GM12878 (cell line): ENCODE measurements at regions not wholly inside any gene's neighbourhood (a gene's known extent, or its start where the extent isn't known, plus 50 kb on each side); places are given as distances from the start of the nearest gene placed in this dataset.

ENCODE experiments used
- ATAC-seq: fragments of 200-7000 bp; cut with Tn5 transposase; 3 replicates; pipeline ENCODE4 v1.9.1; 2020; ENCODE audit warnings: mild to moderate bottlenecking, moderate library complexity
- BruUV-seq: library from RNA; stranded (reverse); fragments of 400-500 nt; replicated peaks from 2 replicates; lab custom pipeline; 2021; lab: Mats Ljungman, UMichigan
- CTCF ChIA-PET: fragments of 300-600 bp; sonication (Branson Sonifier 250); formaldehyde crosslinking; extraction: SDS; loops from one replicate; lab custom pipeline; 2021; ENCODE audit warnings: inconsistent platforms; lab: Yijun Ruan, JAX
- POLR2A ChIA-PET: fragments of 350-600 bp; formaldehyde crosslinking; extraction: SDS; loops from one replicate; lab custom pipeline; 2021; ENCODE audit warnings: inconsistent platforms; lab: Charles Lee
- RAD21 ChIA-PET: fragments of 300-600 bp; sonication (Branson Sonifier 250); formaldehyde crosslinking; loops from one replicate; lab custom pipeline; 2023; ENCODE audit warnings: antibody characterized with exemption; ENCODE audit not compliant: unreplicated experiment; lab: Charles Lee
- SMC1A ChIA-PET: fragments of 300-600 bp; sonication (Branson Sonifier 250); formaldehyde crosslinking; loops from one replicate; lab custom pipeline; 2023; ENCODE audit not compliant: unreplicated experiment, uncharacterized antibody; lab: Charles Lee
- DNase-seq: peaks from one replicate; pipeline ENCODE4 v3.0.0-alpha.2; 2011; ENCODE audit warnings: low read depth, low spot score
- FAIRE-seq: peaks from 3 replicates; lab custom pipeline; 2011; peaks lifted over from hg19 to GRCh38; lab: Jason Lieb, UNC
- H2AFZ ChIP-seq: 2 replicates; pipeline ENCODE4 v1.6.0; 2011; ENCODE audit warnings: low read depth, low read length, control low read depth; ENCODE audit not compliant: control insufficient read depth
- H3K27ac ChIP-seq: 2 replicates; pipeline ENCODE4 v1.5.1; 2011; ENCODE audit warnings: control low read depth; ENCODE audit not compliant: control insufficient read depth, insufficient read depth
- H3K27me3 ChIP-seq, 2 experiments: replicated peaks in 1 of 2; 2 replicates each; pipeline versions ENCODE4 v1.6.0 to v1.6.1; 2011; ENCODE audit warnings: low read length in 1 of 2; ENCODE audit not compliant: control insufficient read depth in 2 of 2, insufficient read depth in 2 of 2
- H3K36me3 ChIP-seq, 2 experiments: 2 replicates each; pipeline ENCODE4 v1.5.1; 2011; ENCODE audit warnings: low read length in 1 of 2; ENCODE audit not compliant: control insufficient read depth in 2 of 2, insufficient read depth in 2 of 2
- H3K4me1 ChIP-seq: 2 replicates; pipeline ENCODE4 v1.6.1; 2011; ENCODE audit warnings: mild to moderate bottlenecking, low read length, moderate library complexity, mixed read lengths; ENCODE audit not compliant: control insufficient read depth, insufficient read depth
- H3K4me2 ChIP-seq: 2 replicates; pipeline ENCODE4 v1.6.0; 2011; ENCODE audit warnings: control low read depth; ENCODE audit not compliant: control insufficient read depth, insufficient read depth
- H3K4me3 ChIP-seq: fragments of 200-600 bp; sonication (generic); 2 replicates; pipeline ENCODE4 v1.5.1; 2016
- H3K79me2 ChIP-seq: 2 replicates; pipeline ENCODE4 v1.6.0; 2011; ENCODE audit warnings: low read length; ENCODE audit not compliant: control insufficient read depth, insufficient read depth
- H3K9ac ChIP-seq: 2 replicates; pipeline ENCODE4 v1.8.0; 2011; ENCODE audit warnings: low read length, control low read depth, mixed read lengths; ENCODE audit not compliant: control insufficient read depth, insufficient read depth
- H3K9me3 ChIP-seq: replicated peaks from 3 replicates; pipeline ENCODE4 v1.5.1; 2011; ENCODE audit warnings: mild to moderate bottlenecking, low read length; ENCODE audit not compliant: control insufficient read depth, insufficient read depth
- H4K20me1 ChIP-seq: 2 replicates; pipeline ENCODE4 v1.6.0; 2011; ENCODE audit not compliant: control insufficient read depth, insufficient read depth
- ASH2L ChIP-seq: fragments of 300-600, 200-600 bp; sonication (generic); IDR thresholded peaks from 2 replicates; pipeline ENCODE4 v1.6.1; 2017; ENCODE audit warnings: low read depth, mild to moderate bottlenecking, borderline replicate concordance
- ATF3 ChIP-seq: IDR thresholded peaks from 2 replicates; pipeline ENCODE4 v1.6.1; 2011; ENCODE audit warnings: low read depth, mild to moderate bottlenecking, low read length, moderate library complexity, borderline replicate concordance; ENCODE audit errors: extremely low read depth
- BHLHE40 ChIP-seq, 2 experiments: fragments of 450-650 bp in 1 of 2; IDR thresholded peaks; 2 replicates each; pipeline ENCODE4 v1.6.1; 2011 to 2017; ENCODE audit warnings: low read depth in 2 of 2, borderline replicate concordance in 1 of 2, improper control_type of control experiment in 1 of 2, low read length in 1 of 2, mild to moderate bottlenecking in 1 of 2
- CHD2 ChIP-seq: IDR thresholded peaks from 2 replicates; pipeline ENCODE4 v1.6.1; 2011; ENCODE audit warnings: low read depth, low read length, improper control_type of control experiment, borderline replicate concordance
- EP300 ChIP-seq, 2 experiments: fragments of 150-350 bp in 1 of 2; IDR thresholded peaks; 2 replicates each; pipeline ENCODE4 v1.6.1; 2011 to 2012; ENCODE audit warnings: low read depth in 2 of 2, low read length in 2 of 2, borderline replicate concordance in 1 of 2, improper control_type of control experiment in 1 of 2, inconsistent platforms in 1 of 2; ENCODE audit not compliant: control insufficient read depth in 1 of 2
- IRF5 ChIP-seq: fragments of 450-650 bp; IDR thresholded peaks from 2 replicates; pipeline ENCODE4 v1.6.1; 2017; ENCODE audit warnings: borderline replicate concordance
- KLF5 ChIP-seq: fragments of 450-650 bp; IDR thresholded peaks from 2 replicates; pipeline ENCODE4 v1.6.1; 2014; ENCODE audit warnings: mild to moderate bottlenecking; ENCODE audit not compliant: partially characterized antibody
- MEF2A ChIP-seq: IDR thresholded peaks from 2 replicates; pipeline ENCODE4 v1.6.1; 2011; ENCODE audit warnings: low read depth, mild to moderate bottlenecking, low read length, moderate library complexity; ENCODE audit not compliant: insufficient read depth
- NKRF ChIP-seq: fragments of 450-650 bp; conservative IDR thresholded peaks from 2 replicates; pipeline ENCODE4 v1.6.1; 2017; ENCODE audit warnings: mild to moderate bottlenecking, moderate library complexity
- POLR2AphosphoS2 ChIP-seq: IDR thresholded peaks from 2 replicates; pipeline ENCODE4 v1.6.1; 2011; ENCODE audit warnings: low read depth, mild to moderate bottlenecking, low read length, improper control_type of control experiment, moderate library complexity
- RAD21 ChIP-seq: IDR thresholded peaks from 2 replicates; pipeline ENCODE4 v1.6.1; 2011; ENCODE audit warnings: mild to moderate bottlenecking, low read depth, low read length, moderate library complexity; ENCODE audit not compliant: insufficient read depth
- SIN3A ChIP-seq: IDR thresholded peaks from 2 replicates; pipeline ENCODE4 v1.6.1; 2012; ENCODE audit warnings: low read depth, low read length, improper control_type of control experiment
- STAT3 ChIP-seq: IDR thresholded peaks from 2 replicates; pipeline ENCODE4 v1.6.1; 2011; ENCODE audit warnings: low read depth, low read length, improper control_type of control experiment
- SUZ12 ChIP-seq: fragments of 200-600 bp; sonication (generic); IDR thresholded peaks from one replicate; pipeline ENCODE4 v1.6.1; 2018; ENCODE audit warnings: antibody characterized with exemption, mild to moderate bottlenecking; ENCODE audit not compliant: unreplicated experiment
- WGBS: methylation state at CpG from one replicate; pipeline ENCODE4 v1.1.6; 2016; ENCODE audit warnings: low lambda C conversion rate; ENCODE audit not compliant: insufficient replicate concordance, insufficient coverage; ENCODE audit errors: missing lambda C conversion rate; 5-methylcytosine and 5-hydroxymethylcytosine counted together
- in situ Hi-C: fragments of 300-500 bp; cut with MboI; formaldehyde crosslinking; loops from 9 replicates; pipeline ENCODE4 v1.14.3; 2018; ENCODE audit warnings: mixed read lengths
- intact Hi-C: fragments of 100-400 bp; cut with micrococcal nuclease; formaldehyde crosslinking; loops from one replicate; pipeline ENCODE4 v1.14.2; 2022; ENCODE audit not compliant: unreplicated experiment

- no peak for TF ChIP-seq ATF3
- TF ChIP-seq STAT3: no peak
- no peak for TF ChIP-seq SIN3A
Observed at GRCh38 chr7:25408876-25409275, 180.6 kb upstream of the NPVF start (continued).

- ChIA-PET RAD21 (no interaction called here), SMC1A (no interaction called here), POLR2A (no interaction called here), CTCF (interaction anchor here (0.5 kb wide), 1 partner anchor 193 kb away, joined by 3 read pairs; no protein-coding TSS in a partner anchor)
- TF ChIP-seq CHD2: no peak
- TF ChIP-seq EP300 (IDR thresholded peaks at IDR 0.05; ENCODE audit: borderline replicate concordance in 1 of 2, control insufficient read depth in 1 of 2, low read depth in 2 of 2, low read length in 2 of 2): no peak
- TF ChIP-seq BHLHE40 (IDR thresholded peaks at IDR 0.05; ENCODE audit: borderline replicate concordance in 1 of 2, low read depth in 2 of 2, low read length in 1 of 2): no peak
- TF ChIP-seq IRF5: no peak
- TF ChIP-seq POLR2AphosphoS2: no peak
- no peak for TF ChIP-seq RAD21
- TF ChIP-seq SUZ12: no peak
- TF ChIP-seq MEF2A: no peak
- TF ChIP-seq NKRF: no peak
- no peak for TF ChIP-seq KLF5
- TF ChIP-seq ASH2L: no peak
- Histone ChIP-seq H2AFZ (no peak overlapping the region), H3K4me3 (no peak overlapping the region), H3K9me3 (no peaks in the 10 kb centered on the region), H3K27me3 (peaks cover 0 to 2% of the 10 kb centered on the region in 2 experiments; a peak in 1 of 4 replicates), H3K4me1 (no peaks in the 10 kb centered on the region), H3K79me2 (no peaks in the 10 kb centered on the region), H3K36me3 (no peaks in the 10 kb centered on the region), H4K20me1 (no peaks in the 10 kb centered on the region), H3K27ac (no peak overlapping the region), H3K4me2 (no peak overlapping the region), H3K9ac (no peak overlapping the region)
- intact Hi-C loops (no loop called here), in situ Hi-C loops (no loop called here)
- no peak for DNase-seq
- no TSS peak for BruUV-seq
- no peak for FAIRE-seq
- no peak for ATAC-seq
- 3% methylated on average over 6 of the region's 6 CpGs for WGBS
Observed at GRCh38 chr7:25409897-25410636, 181.8 kb upstream of the NPVF start.
